HPDE6-E6E7 (cell line): ENCODE measurements at regions not wholly inside any gene's neighbourhood (a gene's known extent, or its start where the extent isn't known, plus 50 kb on each side); places are given as distances from the start of the nearest gene placed in this dataset.

Experiments used
- DNase-seq: peaks from one replicate; pipeline ENCODE4 v3.0.0; 2011; ENCODE audit warnings: missing footprints; ENCODE audit errors: extremely low spot score

- DNase-seq, result no peak
Observed at GRCh38 chr2:196315388-196316049, 144.1 kb upstream of the STK17B start.

- DNase-seq, result no peak
Observed at GRCh38 chr2:196316050-196316430, 144.7 kb upstream of the STK17B start.

GRCh38 chr2:196318517-196319377 lies 147.4 kb upstream of the STK17B start:
- no peak for DNase-seq

- DNase-seq, result no peak
Observed at GRCh38 chr2:196322973-196323810, 151.8 kb upstream of the STK17B start.

DNA sequence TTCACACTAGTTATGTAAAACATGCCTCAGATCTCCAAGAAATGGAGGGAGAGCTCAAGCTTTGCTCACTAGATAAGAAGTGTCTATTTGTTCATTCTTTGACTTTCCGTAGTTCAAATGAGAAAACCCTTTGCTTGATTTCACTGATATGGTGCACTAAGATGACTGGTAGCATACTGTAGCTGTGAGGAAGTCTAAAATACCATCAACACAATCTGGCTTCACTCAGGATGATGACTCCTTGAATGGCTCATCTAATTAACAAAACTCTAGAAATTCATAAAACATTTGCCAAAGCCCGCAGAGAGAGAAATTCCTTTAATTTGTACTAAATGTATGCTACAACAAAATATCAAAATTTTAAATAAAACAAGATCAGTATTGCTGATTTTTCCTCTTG lies 152.8 kb upstream of the STK17B start:
- no peak for DNase-seq

GRCh38 chr2:196328088-196328680 lies 156.8 kb upstream of the STK17B start:
- no peak for DNase-seq

DNA sequence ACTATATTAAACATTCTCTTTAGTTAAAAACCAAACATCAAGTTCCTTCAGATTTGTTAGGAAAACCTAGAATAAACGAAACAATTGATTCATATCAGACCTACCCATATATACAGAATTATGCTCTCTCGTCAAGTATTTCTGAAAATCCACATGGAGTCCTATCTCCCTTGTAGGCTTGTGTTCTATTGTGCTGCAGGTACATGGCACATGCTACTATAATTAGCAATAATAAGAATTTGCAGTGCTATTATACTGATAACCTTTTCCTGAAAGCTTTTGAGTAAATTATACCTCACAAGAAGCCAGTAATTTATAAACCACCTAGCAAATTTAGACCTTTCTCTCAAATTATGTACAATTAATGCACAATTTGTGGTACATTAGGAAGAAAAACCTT lies 158.6 kb upstream of the STK17B start:
- DNase-seq, result no peak

DNA sequence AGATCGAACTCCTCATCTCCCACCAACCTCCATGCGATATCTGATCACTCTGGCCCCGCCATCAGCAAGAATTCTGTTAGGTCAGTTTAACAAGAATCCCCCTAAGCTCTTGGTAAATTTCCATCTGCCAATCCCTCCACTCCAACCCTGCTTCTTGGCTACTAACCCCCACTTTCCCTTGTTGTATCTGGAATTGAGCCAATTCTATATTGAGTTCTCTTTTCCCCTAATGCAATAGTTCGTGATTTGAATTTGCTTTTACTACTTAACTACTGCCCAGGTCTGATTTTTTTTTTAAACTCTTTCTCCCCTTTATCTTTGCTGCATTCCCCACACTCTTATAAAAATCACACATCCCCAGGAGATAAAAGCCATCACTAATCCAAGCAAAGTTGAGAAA lies 159.3 kb upstream of the STK17B start:
- no peak for DNase-seq

- no peak for DNase-seq
Observed at GRCh38 chr2:196331143-196331542, 159.8 kb upstream of the STK17B start.

DNA sequence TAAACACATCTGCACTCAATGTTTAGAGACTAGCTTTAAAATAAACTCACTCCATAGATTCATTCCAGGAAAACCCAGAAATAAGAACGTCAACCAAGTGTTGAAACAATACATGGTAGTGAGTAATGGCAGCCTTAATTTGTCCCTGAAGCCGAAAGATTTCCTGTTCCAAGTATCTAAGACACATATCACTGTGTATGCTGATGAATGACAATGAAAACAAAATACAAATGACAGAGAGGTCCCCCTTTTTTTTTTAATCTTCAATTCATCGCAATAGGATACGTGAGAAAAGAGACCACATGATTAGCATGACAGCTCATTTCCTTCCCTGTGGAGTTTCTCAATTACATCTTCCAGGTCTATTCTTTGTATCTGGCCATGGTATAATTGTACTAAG lies 160.5 kb upstream of the STK17B start:
- DNase-seq, result no peak

DNA sequence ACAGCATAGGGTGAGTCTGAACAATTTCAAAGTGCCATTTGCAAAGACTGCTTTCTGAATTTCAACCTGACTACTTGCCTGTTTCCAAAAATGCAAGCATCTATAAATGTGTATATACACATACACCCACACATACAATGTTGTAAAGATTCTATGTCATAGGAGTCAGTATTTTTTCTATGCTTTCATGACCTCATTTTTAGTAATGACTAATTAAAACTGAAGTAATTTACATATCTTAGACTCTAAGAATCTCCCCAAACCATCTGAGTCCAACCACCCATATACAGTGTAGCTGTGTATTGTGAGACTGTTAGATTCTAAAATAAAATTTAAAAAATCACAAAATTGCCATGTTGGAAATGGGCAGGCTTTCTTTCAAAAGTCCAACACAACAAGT lies 162.0 kb upstream of the STK17B start:
- no peak for DNase-seq

DNA sequence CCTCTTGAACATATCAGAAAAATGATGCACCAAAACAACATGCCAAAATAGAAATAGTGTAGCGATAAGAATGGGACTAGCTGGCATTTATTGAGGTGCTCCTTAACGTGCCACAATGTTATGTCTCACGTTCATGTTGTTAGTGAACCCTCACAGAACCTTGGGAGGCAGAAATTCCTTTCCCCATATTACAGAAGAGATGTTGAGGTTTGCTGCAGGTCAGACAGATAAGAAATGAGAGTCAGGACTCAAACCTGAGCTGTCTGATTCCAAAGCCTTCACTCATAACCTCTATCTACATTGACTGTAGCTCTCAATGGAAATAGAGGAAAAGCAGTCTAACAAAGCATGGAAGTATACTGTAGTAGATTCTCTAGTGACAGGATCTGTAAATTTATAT lies 163.3 kb upstream of the STK17B start:
- no peak for DNase-seq

GRCh38 chr2:196335221-196335634 lies 163.8 kb upstream of the STK17B start:
- peak; percentile 15 for DNase-seq

DNA sequence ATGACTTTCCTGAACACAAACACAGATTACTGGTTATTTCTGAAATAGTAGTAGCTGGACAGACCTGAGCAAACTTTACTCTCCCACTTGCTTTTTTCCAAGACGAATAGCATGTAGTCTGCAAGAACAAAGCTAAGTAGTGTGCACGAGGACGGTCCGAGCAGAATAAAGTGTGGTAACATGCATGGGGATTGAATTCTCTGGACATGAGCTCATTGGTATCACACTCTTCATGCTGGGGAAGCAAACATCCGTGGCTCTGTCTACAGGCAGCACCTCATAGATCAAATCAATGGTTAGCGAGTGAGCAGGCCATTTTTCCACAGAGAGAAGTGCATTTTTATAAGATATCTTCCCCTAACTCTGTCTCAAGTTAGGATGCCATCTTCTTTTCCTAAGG lies 164.8 kb upstream of the STK17B start:
- no peak for DNase-seq

DNA sequence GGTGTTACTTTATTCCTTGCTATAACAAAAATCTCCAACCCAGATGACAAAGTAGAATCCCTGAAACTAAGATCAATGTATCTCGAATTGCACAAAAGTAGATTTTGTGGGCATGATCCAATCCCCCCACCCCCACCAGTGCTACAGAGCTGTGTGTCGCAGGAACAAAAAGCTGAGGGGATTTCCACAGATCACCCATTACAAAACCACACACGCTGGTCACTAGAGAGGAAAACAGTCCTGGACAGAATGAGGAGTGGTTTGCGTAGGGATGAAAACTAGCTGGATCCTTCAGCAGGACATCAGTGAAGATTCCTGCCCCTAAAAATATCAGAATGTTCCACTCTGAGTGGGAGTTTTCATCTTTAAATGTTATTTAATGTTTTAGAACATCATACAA lies 165.3 kb upstream of the STK17B start:
- no peak for DNase-seq

DNA sequence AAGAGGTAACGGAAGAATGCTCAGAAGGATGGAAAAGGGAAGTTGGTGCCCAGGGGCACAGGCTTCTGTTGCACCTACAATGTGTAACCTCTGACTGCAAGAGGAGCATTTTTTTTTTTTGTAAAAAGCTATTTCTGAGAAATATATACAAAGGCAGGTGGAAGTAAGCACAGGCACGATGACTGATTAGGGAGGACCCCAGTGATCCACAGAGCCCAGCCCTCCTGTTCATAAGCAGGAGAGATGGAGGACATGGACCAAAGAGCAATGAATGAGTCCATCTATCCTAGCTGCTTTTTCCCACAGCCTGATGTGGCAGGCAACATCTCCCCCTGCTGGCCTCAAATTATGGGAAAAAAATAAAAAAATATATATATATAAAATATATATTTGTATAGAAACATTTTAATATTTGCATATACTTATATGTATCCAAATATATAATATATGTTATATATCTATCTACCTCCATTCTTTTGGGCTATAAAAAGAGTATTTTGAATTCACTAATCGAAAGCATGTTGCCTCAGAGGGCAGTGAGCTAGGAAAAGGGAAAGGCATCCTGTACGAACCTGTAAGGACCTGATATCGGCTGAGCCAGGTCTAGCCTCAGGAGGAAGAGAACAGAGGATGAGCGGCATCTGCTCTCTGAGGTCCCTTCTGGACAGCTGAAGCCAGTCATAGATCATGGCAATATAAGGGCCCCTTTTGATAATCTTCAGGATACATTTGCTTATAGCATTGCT lies 166.0 kb upstream of the STK17B start:
- DNase-seq, result peak; percentile 43

- DNase-seq, result no peak
Observed at GRCh38 chr2:196338440-196338839, 167.1 kb upstream of the STK17B start.

GRCh38 chr2:196341277-196341841 lies 170.0 kb upstream of the STK17B start:
- DNase-seq, result no peak

- DNase-seq, result no peak
Observed at GRCh38 chr2:196344397-196344796, 173.0 kb upstream of the STK17B start.

DNA sequence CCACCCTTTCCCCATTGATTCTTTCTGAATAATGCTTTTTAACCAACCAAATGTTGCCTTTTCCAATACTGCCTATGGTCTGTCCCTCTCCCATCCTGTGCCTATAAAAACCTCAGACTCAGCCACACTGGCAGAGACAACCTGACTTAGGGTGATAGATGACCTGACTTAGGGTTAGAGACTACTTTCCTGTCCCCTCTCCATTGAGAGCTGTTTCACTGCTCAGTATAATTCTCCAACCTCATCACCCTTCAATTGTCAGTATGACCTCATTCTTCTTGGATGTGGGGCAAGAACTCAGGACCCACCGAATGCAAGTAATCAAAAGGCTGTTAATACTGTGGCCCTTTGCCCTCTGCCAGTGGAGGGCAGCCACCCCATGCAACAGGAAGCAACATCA lies 182.3 kb upstream of the STK17B start:
- DNase-seq, result no peak

DNA sequence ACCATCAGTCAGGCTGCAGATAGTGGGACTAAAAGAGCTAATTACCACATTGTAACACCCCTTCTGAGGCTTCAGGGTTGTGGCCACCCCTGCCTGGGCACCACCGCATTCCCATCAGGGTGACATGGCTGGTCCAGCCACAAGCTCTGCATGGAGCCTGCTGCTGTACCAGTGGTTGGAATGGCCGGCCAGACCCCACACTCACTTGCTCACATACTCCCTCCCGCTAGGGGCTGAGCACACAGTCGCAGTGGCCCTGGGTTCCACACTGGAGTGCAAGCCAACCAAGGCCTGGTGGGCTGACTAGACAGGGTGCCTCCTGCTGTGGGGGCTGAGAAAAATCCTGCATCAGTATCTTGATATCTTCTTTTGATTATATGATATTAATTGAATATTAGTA lies 182.8 kb upstream of the STK17B start:
- DNase-seq, result no peak
